Limb (tissue), 2 donors: ENCODE measurements at regions not wholly inside any gene's neighbourhood (a gene's known extent, or its start where the extent isn't known, plus 50 kb on each side); places are given as distances from the start of the nearest gene placed in this dataset.
"Not testable (repeated sequence)": the region's sequence is repeated elsewhere in the genome, so short reads cannot be mapped to it uniquely, and the experiment has no call there.

Experiments used
- DNase-seq, 2 donors: peaks; one replicate each; pipeline ENCODE4 v3.0.0-alpha.2; 2016; ENCODE audit errors: extremely low spot score in 2 of 2

- not testable (repeated sequence) for DNase-seq
These were observed 833.7 kb upstream of the ARRDC3 start for GRCh38 chr5:92216852-92217251.

- DNase-seq = no peak
These were observed 832.0 kb upstream of the ARRDC3 start for GRCh38 chr5:92215116-92215515.

- no peak for DNase-seq
These were observed 825.1 kb upstream of the ARRDC3 start for GRCh38 chr5:92208265-92208664.

- DNase-seq = no peak
These were observed 824.0 kb upstream of the ARRDC3 start for GRCh38 chr5:92207151-92207550.

- DNase-seq = no peak
These were observed 823.6 kb upstream of the ARRDC3 start for GRCh38 chr5:92206681-92207080.

GRCh38 chr5:92199035-92199434 lies 815.9 kb upstream of the ARRDC3 start:
- DNase-seq = not testable (repeated sequence)

GRCh38 chr5:92181656-92182055 lies 798.5 kb upstream of the ARRDC3 start:
- DNase-seq = no peak

GRCh38 chr5:92180391-92180790 lies 797.3 kb upstream of the ARRDC3 start:
- no peak for DNase-seq

GRCh38 chr5:92179651-92180050 lies 796.5 kb upstream of the ARRDC3 start:
- DNase-seq = no peak

GRCh38 chr5:92177926-92178487 lies 794.9 kb upstream of the ARRDC3 start:
- DNase-seq = no peak

- no peak for DNase-seq
These were observed 780.8 kb upstream of the ARRDC3 start for GRCh38 chr5:92163906-92164305.

- DNase-seq = no peak
These were observed 764.7 kb upstream of the ARRDC3 start for GRCh38 chr5:92147798-92148197.

- DNase-seq = no peak
These were observed 764.1 kb upstream of the ARRDC3 start for GRCh38 chr5:92147266-92147665.

- no peak for DNase-seq
These were observed 762.7 kb upstream of the ARRDC3 start for GRCh38 chr5:92145852-92146251.

- no peak for DNase-seq
These were observed 761.7 kb upstream of the ARRDC3 start for GRCh38 chr5:92144824-92145223.

GRCh38 chr5:92132294-92132908 lies 749.3 kb upstream of the ARRDC3 start:
- not testable (repeated sequence) for DNase-seq

GRCh38 chr5:92126182-92126581 lies 743.1 kb upstream of the ARRDC3 start:
- DNase-seq = no peak

GRCh38 chr5:92119110-92119509 lies 736.0 kb upstream of the ARRDC3 start:
- no peak for DNase-seq

- DNase-seq = no peak
These were observed 723.7 kb upstream of the ARRDC3 start for GRCh38 chr5:92106808-92107207.

- DNase-seq = no peak
These were observed 721.0 kb upstream of the ARRDC3 start for GRCh38 chr5:92104126-92104525.

GRCh38 chr5:92102313-92102712 lies 719.2 kb upstream of the ARRDC3 start:
- DNase-seq = no peak

- DNase-seq = no peak
These were observed 709.1 kb upstream of the ARRDC3 start for GRCh38 chr5:92092239-92092638.

- no peak for DNase-seq
These were observed 703.1 kb upstream of the ARRDC3 start for GRCh38 chr5:92086059-92086811.
